Naive thymus-derived CD4-positive, alpha-beta T cell (primary cell): ENCODE measurements at regions not wholly inside any gene's neighbourhood (a gene's known extent, or its start where the extent isn't known, plus 50 kb on each side); places are given as distances from the start of the nearest gene placed in this dataset.
A peak's percentile ranks its signal among the peaks of the same experiment; 100 is the strongest.

ENCODE experiments used
- ATAC-seq: fragments of 150-1000 bp; cut with Tn5 transposase; 2 replicates; pipeline ENCODE4 v1.10.0; 2021; ENCODE audit warnings: mild to moderate bottlenecking, moderate library complexity
- CTCF ChIA-PET: fragments of 350-600 bp; sonication (Branson Sonifier 250); formaldehyde crosslinking; loops from one replicate; lab custom pipeline; 2021; ENCODE audit warnings: antibody characterized with exemption; lab: Charles Lee
- POLR2A ChIA-PET: fragments of 350-600 bp; sonication (Branson Sonifier 250); formaldehyde crosslinking; loops from one replicate; lab custom pipeline; 2021; ENCODE audit warnings: antibody characterized with exemption, inconsistent platforms; lab: Charles Lee
- DNase-seq, 9 donors: peaks; one replicate each; pipeline versions ENCODE4 v3.0.0 to v3.0.0-alpha.2; 2020 to 2022; ENCODE audit warnings: mixed read lengths in 1 of 9
- H3K27ac ChIP-seq: one replicate; pipeline ENCODE4 v1.7.0; 2013; ENCODE audit warnings: mild to moderate bottlenecking, low read depth, low read length, moderate library complexity
- H3K27me3 ChIP-seq, 2 donors: one replicate each; pipeline ENCODE4 v1.7.0; 2013; ENCODE audit warnings: low read length in 2 of 2, mild to moderate bottlenecking in 2 of 2, moderate library complexity in 2 of 2; ENCODE audit not compliant: control insufficient read depth in 2 of 2, insufficient read depth in 2 of 2
- H3K36me3 ChIP-seq, 3 experiments: 1 replicate in 2 of 3; 2 replicates in 1 of 3; pipeline ENCODE4 v1.7.0; 2013; ENCODE audit warnings: low read length in 3 of 3, mild to moderate bottlenecking in 3 of 3, moderate library complexity in 1 of 3; ENCODE audit not compliant: insufficient read depth in 3 of 3, control insufficient read depth in 2 of 3
- H3K4me1 ChIP-seq, 2 donors: one replicate each; pipeline ENCODE4 v1.7.0; 2013; ENCODE audit warnings: low read length in 2 of 2, mild to moderate bottlenecking in 2 of 2, moderate library complexity in 1 of 2; ENCODE audit not compliant: control insufficient read depth in 2 of 2, insufficient read depth in 2 of 2
- H3K4me3 ChIP-seq: 2 replicates; pipeline ENCODE4 v1.7.0; 2013; ENCODE audit warnings: mild to moderate bottlenecking, low read length
- H3K9me3 ChIP-seq, 3 experiments: 1 replicate in 2 of 3; 2 replicates in 1 of 3; pipeline ENCODE4 v1.7.0; 2013; ENCODE audit warnings: low read length in 3 of 3; ENCODE audit not compliant: control insufficient read depth in 2 of 3
- H3K27ac Mint-ChIP-seq, 9 donors: one replicate each; pipeline ENCODE4 v1.8.0; 2020 to 2022; ENCODE audit warnings: mixed read lengths in 9 of 9, mild to moderate bottlenecking in 8 of 9, moderate library complexity in 5 of 9, inconsistent platforms in 2 of 9
- H3K27me3 Mint-ChIP-seq, 5 donors: one replicate each; pipeline ENCODE4 v1.8.0; 2021 to 2022; ENCODE audit warnings: mixed read lengths in 5 of 5, mild to moderate bottlenecking in 1 of 5
- H3K36me3 Mint-ChIP-seq, 5 donors: one replicate each; pipeline ENCODE4 v1.8.0; 2020 to 2022; ENCODE audit warnings: mixed read lengths in 5 of 5, mild to moderate bottlenecking in 3 of 5, inconsistent platforms in 1 of 5
- H3K4me1 Mint-ChIP-seq, 7 donors: one replicate each; pipeline ENCODE4 v1.8.0; 2020 to 2022; ENCODE audit warnings: mixed read lengths in 7 of 7, mild to moderate bottlenecking in 3 of 7, inconsistent platforms in 1 of 7
- H3K4me3 Mint-ChIP-seq, 10 donors: one replicate each; pipeline ENCODE4 v1.8.0; 2020 to 2022; ENCODE audit warnings: mild to moderate bottlenecking in 10 of 10, mixed read lengths in 10 of 10, moderate library complexity in 6 of 10, inconsistent platforms in 2 of 10
- H3K9me3 Mint-ChIP-seq, 11 donors: one replicate each; pipeline ENCODE4 v1.8.0; 2020 to 2022; ENCODE audit warnings: mixed read lengths in 11 of 11, mild to moderate bottlenecking in 4 of 11, inconsistent platforms in 1 of 11, moderate library complexity in 1 of 11
- intact Hi-C, 2 donors: fragments of 100-400 bp; cut with micrococcal nuclease; formaldehyde crosslinking; loops; one replicate each; pipeline ENCODE4 v1.15.1; 2023

DNA sequence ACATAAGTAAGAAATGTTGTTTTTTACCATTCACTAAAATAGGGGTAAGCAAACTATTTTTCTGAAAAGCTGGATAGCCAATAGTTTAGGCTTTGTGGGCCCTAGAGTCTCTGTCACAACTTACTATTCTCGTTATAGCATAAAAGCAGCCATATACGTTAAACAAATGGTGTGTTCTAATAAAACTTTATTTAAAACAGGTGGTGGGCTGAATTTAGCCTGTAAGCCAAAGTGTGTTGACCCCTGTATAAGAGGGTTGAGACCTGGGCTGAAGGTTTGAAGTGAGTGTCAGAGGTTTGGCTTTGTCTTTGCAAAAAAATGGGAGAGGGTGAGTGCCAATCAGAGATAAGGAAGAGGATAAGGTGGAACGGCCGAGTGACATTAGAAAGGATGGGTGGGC lies 197.2 kb downstream of the RNF144B start:
- intact Hi-C loops: no loop called here

DNA sequence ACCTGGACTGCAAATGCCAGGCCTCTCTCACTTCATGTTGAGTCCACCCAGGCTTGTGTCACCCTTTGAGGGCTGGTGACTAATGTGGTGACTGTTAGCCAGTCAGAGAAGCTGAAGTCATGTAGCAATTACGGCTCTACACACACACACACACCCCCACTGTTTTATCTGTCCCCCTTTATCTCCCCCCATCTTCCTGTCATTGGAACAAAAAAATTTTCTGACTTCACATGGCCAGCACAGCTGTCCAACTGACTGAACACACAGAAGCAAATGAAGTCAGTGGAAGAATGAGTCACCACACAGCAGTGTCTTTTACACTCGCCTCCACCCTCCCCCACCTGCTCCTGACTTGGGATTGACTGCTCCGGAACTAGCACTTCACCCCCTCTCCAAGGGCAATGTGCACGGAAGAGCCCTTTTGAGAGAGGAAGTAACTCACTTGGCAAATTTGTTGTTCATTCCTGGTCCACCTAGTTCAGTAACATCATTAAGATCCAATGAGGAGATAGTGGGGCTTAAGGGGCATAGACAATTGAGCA lies 198.0 kb downstream of the RNF144B start:
- Histone ChIP-seq H3K9me3 (no peaks in the 10 kb centered on the region), H3K4me3 (no peak overlapping the region), H3K27me3 (no peaks in the 10 kb centered on the region), H3K4me1 (no peaks in the 10 kb centered on the region), H3K36me3 (no peaks in the 10 kb centered on the region), H3K27ac (no peak overlapping the region)
- no peaks in the 10 kb centered on the region for H3K36me3 Mint-ChIP-seq
- intact Hi-C loops: no loop called here
- ChIA-PET POLR2A (no interaction called here), CTCF (no interaction called here)
- no peak for DNase-seq
- H3K4me1 Mint-ChIP-seq: no peaks in the 10 kb centered on the region
- H3K27ac Mint-ChIP-seq: no peak overlapping the region
- H3K9me3 Mint-ChIP-seq: peaks cover 0 to 5% (median 0%) of the 10 kb centered on the region in 11 donors
- H3K27me3 Mint-ChIP-seq: peaks cover 0 to 30% (median 16%) of the 10 kb centered on the region in 5 donors
- no peak for ATAC-seq
- no peak overlapping the region for H3K4me3 Mint-ChIP-seq

More for the DNA sequence above, 197.2 kb downstream of the RNF144B start:
- ChIA-PET POLR2A (no interaction called here), CTCF (no interaction called here)
- Histone ChIP-seq H3K27me3 (no peaks in the 10 kb centered on the region), H3K27ac (no peak overlapping the region), H3K36me3 (no peaks in the 10 kb centered on the region), H3K4me1 (no peaks in the 10 kb centered on the region), H3K9me3 (no peaks in the 10 kb centered on the region), H3K4me3 (no peak overlapping the region)
- no peak for DNase-seq
- Mint-ChIP-seq H3K4me1 (no peaks in the 10 kb centered on the region), H3K9me3 (peaks cover 0 to 5% (median 0%) of the 10 kb centered on the region in 11 donors), H3K36me3 (no peaks in the 10 kb centered on the region), H3K4me3 (no peak overlapping the region), H3K27ac (no peak overlapping the region), H3K27me3 (peaks cover 0 to 27% (median 16%) of the 10 kb centered on the region in 5 donors)
- ATAC-seq: no peak

DNA sequence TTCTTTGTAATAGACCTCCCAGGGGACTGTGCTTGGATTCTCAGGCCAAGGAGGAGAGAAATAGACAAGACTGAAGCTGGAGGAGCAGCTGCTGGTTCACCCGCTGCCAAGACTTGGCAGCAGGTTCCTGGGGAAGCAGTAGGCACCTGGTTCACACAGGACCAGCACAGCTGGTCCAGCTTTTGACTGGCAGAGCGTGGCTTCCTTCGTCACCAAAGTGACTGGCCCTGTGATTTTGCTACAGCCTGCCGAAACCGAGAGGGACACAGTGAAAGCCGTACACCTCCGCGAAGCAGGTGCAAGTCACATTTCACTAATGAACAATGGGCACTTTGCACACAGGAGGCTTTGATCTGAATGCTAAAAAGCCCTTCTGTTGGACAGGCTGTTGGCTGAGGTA lies 199.0 kb downstream of the RNF144B start:
- intact Hi-C loops: no loop called here
- H3K4me1 ChIP-seq: no peaks in the 10 kb centered on the region
- Mint-ChIP-seq H3K4me1 (no peaks in the 10 kb centered on the region), H3K27me3 (peaks cover 0 to 30% (median 16%) of the 10 kb centered on the region in 5 donors), H3K36me3 (no peaks in the 10 kb centered on the region), H3K9me3 (peaks cover 0 to 2% (median 0%) of the 10 kb centered on the region in 11 donors), H3K27ac (no peak overlapping the region), H3K4me3 (no peak overlapping the region)
- no peak overlapping the region for H3K4me3 ChIP-seq
- ChIA-PET POLR2A (no interaction called here), CTCF (no interaction called here)
- no peak for ATAC-seq
- no peaks in the 10 kb centered on the region for H3K9me3 ChIP-seq
- no peaks in the 10 kb centered on the region for H3K36me3 ChIP-seq
- H3K27ac ChIP-seq: no peak overlapping the region
- H3K27me3 ChIP-seq: no peaks in the 10 kb centered on the region
- no peak for DNase-seq

DNA sequence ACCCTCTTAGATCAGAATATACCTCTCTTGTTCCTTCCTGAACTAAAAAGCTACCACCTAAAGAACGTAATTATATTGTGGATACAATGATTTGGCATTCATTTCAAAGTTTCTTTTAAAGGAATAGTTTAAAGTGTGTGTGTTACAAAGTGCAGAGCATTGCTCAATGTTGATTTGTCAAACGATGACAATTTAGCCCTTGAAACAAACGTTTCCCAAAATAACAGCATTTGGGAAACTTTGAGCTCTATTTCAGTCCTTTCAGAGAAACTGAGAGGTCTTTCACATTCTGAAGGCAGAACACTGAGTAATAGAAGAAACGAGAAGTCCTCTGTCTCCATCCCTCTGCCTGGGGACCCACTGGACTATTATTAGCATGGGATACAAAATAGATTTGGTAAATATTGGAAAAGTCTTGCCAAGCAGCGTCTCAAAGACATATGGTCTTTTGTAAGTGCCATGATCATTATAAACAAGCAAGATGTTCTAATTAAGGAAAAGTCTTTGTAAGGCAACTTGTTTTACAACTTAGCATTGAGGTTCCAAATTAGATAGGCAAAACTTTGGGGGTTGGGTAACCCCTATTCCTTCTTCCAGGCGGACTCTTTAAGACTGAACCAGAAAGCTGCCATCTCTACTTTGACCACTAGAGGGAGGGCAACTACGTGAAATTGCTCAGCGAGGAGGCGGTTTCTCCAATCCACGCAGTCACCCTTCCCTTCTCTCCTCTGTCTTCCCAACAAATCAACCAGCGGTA lies 208.8 kb downstream of the RNF144B start:
- intact Hi-C loops: loop anchor here (1.0 to 10.0 kb wide), 3 partner anchors 272 to 1531 kb away; no protein-coding TSS in a partner anchor
- Histone ChIP-seq H3K36me3 (no peaks in the 10 kb centered on the region), H3K4me1 (no peaks in the 10 kb centered on the region), H3K27me3 (no peaks in the 10 kb centered on the region), H3K4me3 (no peak overlapping the region), H3K27ac (no peak overlapping the region), H3K9me3 (no peaks in the 10 kb centered on the region)
- DNase-seq: peak in 6 of 9 donors; percentile 9 to 30 (median 21)
- ChIA-PET CTCF (no interaction called here), POLR2A (no interaction called here)
- Mint-ChIP-seq H3K4me3 (peak overlapping the region in 3 of 10 donors; percentile 12 to 47 (median 39)), H3K36me3 (no peaks in the 10 kb centered on the region), H3K27ac (no peak overlapping the region), H3K4me1 (peaks cover 0 to 2% (median 0%) of the 10 kb centered on the region in 7 donors), H3K9me3 (no peaks in the 10 kb centered on the region), H3K27me3 (peaks cover 2 to 26% (median 17%) of the 10 kb centered on the region in 5 donors)
- peak; percentile 63 for ATAC-seq

DNA sequence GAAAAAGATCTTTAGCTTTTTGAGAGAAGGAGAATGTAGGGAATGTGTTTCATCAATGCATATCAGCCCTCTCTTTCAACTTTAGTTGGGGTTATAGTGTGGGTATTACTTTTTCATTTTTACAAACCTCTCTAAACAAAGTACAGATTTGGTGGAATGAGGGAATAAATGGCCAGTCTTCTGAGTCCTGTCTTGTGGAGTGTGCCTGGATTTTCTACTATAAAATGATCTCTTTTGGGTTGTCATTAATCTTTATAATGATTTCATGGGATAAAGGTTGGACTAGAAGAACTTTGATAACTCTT lies 209.3 kb downstream of the RNF144B start:
- Mint-ChIP-seq H3K4me1 (peaks cover 0 to 2% (median 0%) of the 10 kb centered on the region in 7 donors), H3K27me3 (peaks cover 2 to 31% (median 16%) of the 10 kb centered on the region in 5 donors), H3K9me3 (no peaks in the 10 kb centered on the region), H3K36me3 (no peaks in the 10 kb centered on the region), H3K4me3 (peak overlapping the region in 3 of 10 donors; percentile 12 to 47 (median 39)), H3K27ac (no peak overlapping the region)
- ChIA-PET CTCF (no interaction called here), POLR2A (no interaction called here)
- H3K36me3 ChIP-seq: no peaks in the 10 kb centered on the region
- H3K27me3 ChIP-seq: no peaks in the 10 kb centered on the region
- no peak overlapping the region for H3K4me3 ChIP-seq
- H3K27ac ChIP-seq: no peak overlapping the region
- H3K9me3 ChIP-seq: no peaks in the 10 kb centered on the region
- ATAC-seq: no peak
- intact Hi-C loops: loop anchor here (1.0 to 10.0 kb wide), 3 partner anchors 272 to 1530 kb away; no protein-coding TSS in a partner anchor
- no peaks in the 10 kb centered on the region for H3K4me1 ChIP-seq
- no peak for DNase-seq

DNA sequence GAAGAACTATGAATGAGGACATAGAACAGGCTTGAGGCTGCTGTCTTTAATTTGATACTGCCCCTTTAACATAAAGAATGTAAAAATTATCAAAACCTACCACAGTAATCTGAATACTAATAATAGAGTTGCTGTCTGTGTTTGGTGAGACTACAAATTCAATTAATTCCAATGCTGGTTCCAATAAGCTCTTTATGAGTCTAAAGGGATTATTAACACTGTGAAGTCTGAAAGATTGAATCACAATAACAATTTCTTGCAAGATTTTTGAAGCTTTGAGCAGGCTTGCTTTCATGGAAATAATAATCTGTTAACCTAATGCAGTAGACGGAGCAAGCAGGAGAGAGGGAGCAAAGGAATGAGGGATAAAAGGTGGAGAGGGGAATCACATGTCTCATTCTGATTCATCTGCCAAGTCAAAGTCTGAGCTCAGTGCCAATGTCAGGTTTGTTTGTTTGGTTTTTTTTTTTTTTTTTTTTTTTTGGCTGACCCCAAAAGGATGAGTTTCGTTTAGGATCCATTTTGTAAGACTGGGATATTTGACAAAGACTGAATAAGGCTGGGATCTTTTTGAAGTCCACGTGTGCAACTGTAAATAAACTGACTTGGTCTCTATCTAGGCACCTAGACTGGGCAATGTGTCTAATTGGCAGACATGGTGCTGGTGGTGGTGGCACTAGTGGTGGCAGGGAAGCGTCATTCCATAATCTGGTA lies 211.6 kb downstream of the RNF144B start:
- peaks cover 2 to 36% (median 16%) of the 10 kb centered on the region in 5 donors for H3K27me3 Mint-ChIP-seq
- H3K36me3 Mint-ChIP-seq: no peaks in the 10 kb centered on the region
- Histone ChIP-seq H3K27ac (no peak overlapping the region), H3K4me3 (no peak overlapping the region), H3K4me1 (no peaks in the 10 kb centered on the region), H3K9me3 (no peaks in the 10 kb centered on the region), H3K36me3 (no peaks in the 10 kb centered on the region), H3K27me3 (no peaks in the 10 kb centered on the region)
- no peak for DNase-seq
- H3K4me3 Mint-ChIP-seq: no peak overlapping the region
- ChIA-PET CTCF (no interaction called here), POLR2A (no interaction called here)
- ATAC-seq: no peak
- no peak overlapping the region for H3K27ac Mint-ChIP-seq
- no peaks in the 10 kb centered on the region for H3K9me3 Mint-ChIP-seq
- peaks cover 0 to 2% (median 0%) of the 10 kb centered on the region in 7 donors for H3K4me1 Mint-ChIP-seq
- intact Hi-C loops: loop anchor here in 1 of 2 donors (10.0 kb wide), 1 partner anchor 1456 kb away; no protein-coding TSS in a partner anchor
